ENCODE measurements at regions not wholly inside any gene's neighbourhood (a gene's known extent, or its start where the extent isn't known, plus 50 kb on each side); places are given as distances from the start of the nearest gene placed in this dataset.

DNA sequence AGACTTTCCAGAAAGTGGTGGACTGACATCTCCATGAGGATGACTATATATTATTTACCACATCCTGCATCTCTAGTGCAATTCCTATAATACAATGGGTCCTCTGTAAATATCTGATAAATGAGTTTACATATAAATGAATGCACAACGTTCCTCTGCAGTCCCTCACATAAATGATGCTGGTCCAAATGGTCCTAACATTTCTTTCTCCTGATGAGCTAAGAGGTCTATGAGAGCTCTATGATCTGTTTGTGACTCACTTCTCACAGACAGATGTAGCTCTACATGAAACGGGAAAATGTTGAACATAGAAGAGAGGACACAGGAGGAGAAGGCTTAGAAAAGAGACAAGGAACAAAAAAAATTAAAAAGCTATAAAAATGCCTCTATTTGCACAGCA lies 201.2 kb upstream of the PIK3C3 start:
- DNase-seq (ENCODE audit: low read depth), result no peak

DNA sequence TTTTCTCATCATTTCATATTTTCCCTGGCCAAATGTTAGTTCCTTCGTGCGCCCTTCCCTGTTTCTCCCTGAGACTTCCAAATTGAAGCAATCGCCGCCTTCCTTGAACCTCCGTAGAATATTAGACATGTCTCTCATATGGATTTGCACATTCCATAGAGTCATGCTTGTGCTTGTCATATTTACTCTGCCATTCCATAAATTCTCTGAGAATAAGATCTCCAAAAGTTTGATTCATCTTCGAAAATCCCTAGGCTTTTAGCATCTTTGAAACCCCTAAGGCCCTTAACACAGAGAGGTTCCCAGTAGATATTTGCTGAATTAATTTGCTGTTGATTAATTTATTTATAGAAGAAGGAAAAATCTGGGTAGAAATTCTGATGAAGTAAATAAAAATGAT lies 202.2 kb upstream of the PIK3C3 start:
- no peak for DNase-seq (ENCODE audit: low read depth)

DNA sequence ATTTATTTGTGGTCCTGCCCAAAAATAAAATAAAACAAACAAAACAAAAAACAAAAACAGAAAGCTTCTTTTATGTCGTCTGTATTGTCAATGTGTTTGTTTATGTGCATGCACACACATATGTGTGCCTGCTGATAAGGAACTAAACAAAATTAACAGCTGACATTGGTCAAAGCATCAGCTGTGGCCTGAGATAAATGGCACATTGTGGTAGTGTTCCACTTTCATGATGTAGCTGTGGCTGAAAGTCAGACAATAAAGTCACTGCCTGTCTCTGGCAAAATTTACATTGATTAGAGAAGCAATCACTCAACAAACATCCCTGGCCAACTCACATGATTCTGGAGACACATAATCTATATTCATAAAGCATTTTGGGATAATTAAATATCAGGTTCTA lies 203.4 kb upstream of the PIK3C3 start:
- DNase-seq (ENCODE audit: low read depth), result no peak

GRCh38 chr18:41751161-41751560 lies 203.9 kb upstream of the PIK3C3 start:
- DNase-seq (ENCODE audit: low read depth), result no peak

DNA sequence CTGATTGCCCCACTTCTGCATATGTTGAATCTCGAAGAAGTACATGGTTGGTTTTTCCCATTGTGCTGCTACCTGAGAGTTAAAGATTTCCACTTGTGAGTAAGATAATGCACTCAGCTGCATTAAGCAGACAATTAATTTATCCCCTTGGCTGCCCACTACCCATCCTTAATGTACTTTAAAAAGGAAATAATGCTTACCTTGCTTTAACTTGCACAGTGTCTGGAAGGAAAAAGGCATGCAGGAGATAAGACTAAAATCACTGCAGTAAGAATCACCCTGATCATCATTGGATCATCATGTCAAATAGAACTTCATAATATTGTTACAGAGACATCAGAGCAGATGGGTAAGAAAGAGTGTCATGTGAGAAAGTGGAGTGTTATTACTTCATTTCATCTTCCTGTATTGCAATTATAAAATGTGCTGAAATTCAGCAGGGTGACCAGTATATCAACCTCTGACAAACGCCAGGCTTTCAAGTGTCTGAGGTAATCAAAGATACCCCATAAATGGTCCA lies 207.3 kb upstream of the PIK3C3 start:
- no peak for DNase-seq (ENCODE audit: low read depth)

- DNase-seq (ENCODE audit: low read depth), result no peak
Measured at GRCh38 chr18:41745166-41746049, 209.6 kb upstream of the PIK3C3 start.

DNA sequence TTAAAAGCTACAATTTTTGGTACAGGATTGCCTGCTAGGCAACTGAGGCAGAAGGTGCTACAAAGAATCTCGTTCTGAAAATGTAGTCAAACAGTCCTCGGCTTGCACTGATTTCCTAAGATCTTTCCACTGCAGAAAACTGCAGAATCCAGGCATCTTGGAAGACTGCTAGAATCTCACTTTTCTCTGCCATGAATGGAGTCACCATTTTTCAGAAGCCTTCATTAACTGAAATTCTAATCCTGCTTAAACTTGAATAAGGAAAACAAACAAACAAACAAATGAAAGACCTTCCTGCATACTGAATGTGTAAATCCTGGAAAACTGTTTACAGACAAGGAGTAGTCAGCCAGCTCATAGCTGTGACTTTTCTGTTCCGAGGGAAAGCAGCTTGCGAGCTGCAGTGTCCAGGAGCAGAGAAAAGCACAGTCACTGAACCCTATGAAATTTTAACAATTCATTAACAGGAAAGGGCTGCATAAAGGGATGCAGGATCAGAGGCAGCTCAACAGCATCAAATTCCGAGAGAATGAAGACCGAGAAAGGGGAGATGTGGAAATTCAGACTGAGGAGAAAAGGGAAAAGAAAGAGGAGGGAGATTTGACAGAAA lies 210.5 kb upstream of the PIK3C3 start:
- no peak for DNase-seq (ENCODE audit: low read depth)

DNA sequence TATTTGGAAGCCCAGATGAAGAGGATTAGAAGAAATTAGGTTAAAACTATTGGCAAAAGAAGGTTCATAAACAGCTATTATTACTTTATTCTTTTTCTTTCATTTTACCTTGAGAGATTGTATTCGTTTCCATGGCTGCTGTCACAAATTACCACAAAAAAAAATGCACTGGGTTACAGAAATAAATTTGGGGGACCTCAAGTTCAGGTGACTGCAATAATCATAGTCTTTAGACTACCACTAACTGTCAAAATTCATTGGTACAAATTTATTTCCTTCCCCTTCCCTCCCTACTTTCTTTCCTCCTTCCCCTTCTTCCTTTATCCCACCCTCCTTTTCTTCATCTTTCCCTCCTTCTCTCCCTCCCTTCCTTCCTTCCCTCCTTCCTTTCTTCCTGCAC lies 217.8 kb upstream of the PIK3C3 start:
- DNase-seq (ENCODE audit: low read depth), result no peak

GRCh38 chr18:41734917-41735316 lies 220.1 kb upstream of the PIK3C3 start:
- DNase-seq (ENCODE audit: low read depth), result no peak

- no peak for DNase-seq (ENCODE audit: low read depth)
Measured at GRCh38 chr18:41732356-41732755, 222.7 kb upstream of the PIK3C3 start.

DNA sequence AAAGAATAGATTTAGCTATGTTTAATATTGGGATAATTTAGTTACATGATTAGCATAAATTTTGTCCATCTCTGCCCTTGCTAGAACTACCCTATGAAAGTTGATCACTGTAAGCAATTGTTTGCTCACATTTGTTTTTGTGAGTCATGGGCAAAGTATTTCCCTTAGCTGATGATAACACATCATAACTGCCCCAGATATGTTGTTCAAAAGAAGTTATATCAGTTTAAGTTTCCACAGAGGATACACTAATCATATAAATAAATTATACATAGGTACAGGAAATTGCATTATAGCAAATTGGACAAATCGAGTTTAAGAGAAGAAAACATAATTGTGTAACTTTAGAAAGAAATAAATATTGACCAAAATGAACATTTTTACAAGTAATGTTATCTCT lies 223.2 kb upstream of the PIK3C3 start:
- DNase-seq (ENCODE audit: low read depth), result no peak

DNA sequence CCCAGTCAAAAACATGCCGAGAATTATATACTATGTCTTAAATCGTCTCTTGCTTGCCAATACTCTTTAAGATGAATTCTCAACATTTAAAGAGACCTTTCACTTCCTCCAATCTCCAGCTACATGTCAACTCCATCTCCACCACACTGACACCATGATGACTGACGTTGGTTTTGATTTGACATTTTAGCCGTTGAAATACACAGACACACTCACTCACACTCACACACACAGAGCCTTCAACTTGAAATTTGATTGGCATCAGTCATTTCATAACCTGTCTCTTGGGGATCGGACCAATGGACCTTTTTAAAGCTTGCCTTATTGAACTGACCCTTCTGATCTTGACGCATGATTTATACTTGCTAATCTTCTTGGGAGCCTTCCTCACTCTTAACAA lies 230.8 kb upstream of the PIK3C3 start:
- DNase-seq (ENCODE audit: low read depth), result no peak

GRCh38 chr18:41721103-41721790 lies 233.8 kb upstream of the PIK3C3 start:
- DNase-seq (ENCODE audit: low read depth), result no peak

GRCh38 chr18:41720226-41720625 lies 234.8 kb upstream of the PIK3C3 start:
- no peak for DNase-seq (ENCODE audit: low read depth)

GRCh38 chr18:41719808-41720207 lies 235.2 kb upstream of the PIK3C3 start:
- DNase-seq (ENCODE audit: low read depth), result no peak

- no peak for DNase-seq (ENCODE audit: low read depth)
Measured at GRCh38 chr18:41714872-41715271, 240.2 kb upstream of the PIK3C3 start.

DNA sequence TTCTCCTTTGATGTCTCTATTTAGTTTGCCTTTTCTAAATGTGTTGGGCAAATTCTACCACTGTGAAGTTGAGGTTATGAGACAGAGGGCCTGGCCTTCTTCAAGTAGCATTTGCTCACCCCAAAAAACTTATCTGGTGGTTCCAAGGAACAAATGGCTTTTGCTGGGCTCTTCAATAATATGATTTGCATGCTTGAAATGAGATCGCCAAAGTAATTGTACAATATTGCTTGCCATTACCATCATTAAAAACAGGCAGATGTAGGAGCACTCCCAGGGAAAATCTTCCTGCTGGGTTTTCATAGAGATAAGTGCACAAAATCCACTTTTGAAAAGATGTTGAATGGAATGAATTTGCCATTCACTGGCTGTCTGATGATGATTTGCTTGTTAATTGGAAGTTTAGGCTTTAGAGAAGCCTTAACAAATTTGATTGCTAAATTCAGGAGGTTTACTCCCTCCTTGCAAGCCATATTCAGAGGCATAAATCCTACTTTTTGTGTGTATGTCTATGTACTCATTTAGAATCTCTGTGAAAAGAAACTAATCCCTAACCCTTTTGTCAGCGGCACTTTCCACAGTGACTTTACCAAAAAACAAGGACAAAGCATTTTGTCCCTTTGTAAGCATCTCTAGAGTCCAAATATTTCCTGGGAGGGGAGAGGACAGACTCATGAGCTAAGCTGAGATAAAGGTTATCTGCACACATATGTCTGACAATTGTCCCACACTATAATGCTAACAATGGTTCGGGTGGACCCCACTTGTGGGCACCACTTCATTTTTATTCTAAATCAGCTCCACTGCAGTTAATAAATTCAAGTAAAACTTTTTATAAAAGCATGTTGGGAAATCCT lies 240.8 kb upstream of the PIK3C3 start:
- DNase-seq (ENCODE audit: low read depth), result no peak

DNA sequence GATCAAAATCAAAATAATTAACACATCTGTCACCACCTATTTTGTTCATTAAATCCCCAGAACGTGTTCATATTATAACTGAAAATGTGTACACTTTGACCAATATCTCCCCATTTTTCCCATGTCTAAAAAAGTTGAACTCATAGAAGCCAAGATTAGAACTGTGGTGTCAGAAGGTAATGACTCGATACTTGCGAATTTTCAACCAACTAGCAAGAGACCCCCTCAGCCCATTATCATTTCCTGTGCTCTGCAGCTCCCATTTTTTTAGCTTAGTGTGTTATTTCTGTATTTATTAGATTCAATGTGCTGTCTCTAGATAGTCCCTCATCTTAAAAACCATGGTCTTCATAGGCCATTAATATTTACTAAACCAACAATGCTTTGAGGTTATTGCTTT lies 248.7 kb upstream of the PIK3C3 start:
- DNase-seq (ENCODE audit: low read depth), result no peak

DNA sequence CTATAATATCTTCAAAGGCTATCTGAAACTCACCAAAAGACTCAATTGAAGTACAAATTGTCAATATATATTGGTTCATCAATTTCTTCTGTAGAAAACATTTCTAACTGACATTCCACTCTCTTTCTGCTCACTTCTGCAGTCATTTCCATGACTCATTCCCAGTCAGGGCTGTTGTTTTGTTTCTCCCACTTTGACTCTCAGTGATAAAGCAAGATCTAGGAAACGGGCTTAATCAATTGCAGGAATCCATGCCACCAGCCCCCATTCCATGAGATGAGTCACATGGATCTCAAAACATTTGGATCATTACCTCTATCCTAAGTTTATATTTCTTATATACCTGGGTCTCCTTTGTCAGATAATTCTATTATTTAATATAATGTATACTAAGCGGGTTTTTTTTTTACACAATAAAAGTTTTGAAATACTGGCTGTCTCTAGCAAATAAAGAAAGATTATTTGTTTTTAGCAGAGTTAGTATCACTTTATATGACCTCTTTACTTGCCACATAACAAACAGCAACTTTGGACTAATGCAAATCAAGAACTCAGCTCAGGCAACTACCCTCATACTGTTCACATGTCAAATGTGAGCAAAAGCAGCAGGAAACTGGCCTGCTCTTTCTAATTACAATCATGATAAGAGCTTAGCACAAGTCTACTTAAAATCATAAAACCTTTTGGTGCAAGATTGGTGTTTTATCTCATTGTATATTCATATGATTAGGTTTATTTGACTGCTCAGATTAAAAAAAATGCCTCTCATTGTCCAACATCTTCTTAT lies 251.1 kb upstream of the PIK3C3 start:
- DNase-seq (ENCODE audit: low read depth), result no peak

GRCh38 chr18:41700416-41700815 lies 254.6 kb upstream of the PIK3C3 start:
- DNase-seq (ENCODE audit: low read depth), result no peak

DNA sequence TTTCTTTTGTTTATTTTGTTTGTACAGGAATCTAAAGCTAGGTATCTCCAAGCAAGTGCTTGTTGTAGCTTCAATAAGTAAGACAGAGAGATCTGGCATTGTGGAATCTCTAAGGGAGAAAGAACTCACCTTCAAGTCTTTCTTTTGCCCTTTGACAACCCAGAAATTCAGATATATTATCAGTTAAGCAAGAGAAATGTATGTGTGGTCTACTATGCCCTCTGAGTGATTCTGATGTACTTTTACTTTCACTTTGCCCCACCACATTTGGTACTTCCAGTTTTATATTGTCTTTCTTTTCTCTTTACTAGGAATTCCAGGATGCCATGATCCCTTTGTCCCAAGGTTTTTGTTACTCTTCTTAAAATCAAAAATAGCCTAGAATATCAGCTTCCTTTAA lies 259.6 kb upstream of the PIK3C3 start:
- no peak for DNase-seq (ENCODE audit: low read depth)

Data from T-helper 22 cell (primary cell).